VCaP (cell line): ENCODE measurements at regions not wholly inside any gene's neighbourhood (a gene's known extent, or its start where the extent isn't known, plus 50 kb on each side); places are given as distances from the start of the nearest gene placed in this dataset.

ENCODE experiments used
- H3K27ac ChIP-seq: fragments of 450-650 bp; 2 replicates; pipeline ENCODE4 v1.5.1; 2017
- CTCF ChIP-seq: fragments of 450-650 bp; conservative IDR thresholded peaks from 2 replicates; pipeline ENCODE4 v1.5.1; 2017; ENCODE audit warnings: mild to moderate bottlenecking, moderate library complexity

DNA sequence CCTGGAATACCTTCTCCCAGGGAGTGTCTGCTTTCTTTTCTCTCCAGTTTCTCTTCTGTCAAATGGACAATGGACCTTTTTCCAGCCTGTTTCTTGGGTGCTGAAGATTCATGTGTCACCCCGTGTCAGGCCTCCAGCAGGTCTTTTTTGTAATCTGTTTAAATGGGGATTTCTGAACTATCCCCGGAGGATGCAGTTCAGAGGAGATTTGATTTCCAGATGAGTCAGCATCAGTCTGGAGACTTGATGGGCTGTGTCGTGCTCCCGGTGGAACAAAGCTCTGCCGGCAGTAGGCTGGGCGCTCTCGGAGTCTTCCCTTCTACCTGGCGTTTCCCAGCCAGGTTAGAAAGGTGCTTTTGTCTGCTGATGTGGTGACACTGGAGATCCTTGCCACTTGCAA is 440.6 kb downstream of the HS3ST3B1 start:
- TF ChIP-seq CTCF = no peak
- no peak overlapping the region for H3K27ac ChIP-seq

- H3K27ac ChIP-seq = no peak overlapping the region
- TF ChIP-seq CTCF = no peak
Measured at GRCh38 chr17:14739656-14740431, 439.0 kb downstream of the HS3ST3B1 start.

DNA sequence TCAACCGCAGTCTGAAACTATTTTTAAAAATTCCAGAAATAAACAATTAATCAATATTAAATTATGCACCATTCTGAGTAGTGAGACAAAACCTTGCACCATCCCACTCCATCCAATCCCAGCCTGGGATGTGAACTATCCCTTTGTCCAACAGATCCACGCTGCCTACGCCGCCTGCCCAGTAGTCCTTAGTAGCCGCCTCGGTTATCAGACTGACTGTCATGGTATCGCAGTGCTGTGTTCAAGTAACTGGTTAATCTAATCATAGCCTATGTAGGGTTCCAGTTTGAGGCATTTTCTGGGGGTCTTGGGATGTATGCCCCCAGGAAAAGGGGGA is 437.7 kb downstream of the HS3ST3B1 start:
- H3K27ac ChIP-seq = no peak overlapping the region
- no peak for TF ChIP-seq CTCF

DNA sequence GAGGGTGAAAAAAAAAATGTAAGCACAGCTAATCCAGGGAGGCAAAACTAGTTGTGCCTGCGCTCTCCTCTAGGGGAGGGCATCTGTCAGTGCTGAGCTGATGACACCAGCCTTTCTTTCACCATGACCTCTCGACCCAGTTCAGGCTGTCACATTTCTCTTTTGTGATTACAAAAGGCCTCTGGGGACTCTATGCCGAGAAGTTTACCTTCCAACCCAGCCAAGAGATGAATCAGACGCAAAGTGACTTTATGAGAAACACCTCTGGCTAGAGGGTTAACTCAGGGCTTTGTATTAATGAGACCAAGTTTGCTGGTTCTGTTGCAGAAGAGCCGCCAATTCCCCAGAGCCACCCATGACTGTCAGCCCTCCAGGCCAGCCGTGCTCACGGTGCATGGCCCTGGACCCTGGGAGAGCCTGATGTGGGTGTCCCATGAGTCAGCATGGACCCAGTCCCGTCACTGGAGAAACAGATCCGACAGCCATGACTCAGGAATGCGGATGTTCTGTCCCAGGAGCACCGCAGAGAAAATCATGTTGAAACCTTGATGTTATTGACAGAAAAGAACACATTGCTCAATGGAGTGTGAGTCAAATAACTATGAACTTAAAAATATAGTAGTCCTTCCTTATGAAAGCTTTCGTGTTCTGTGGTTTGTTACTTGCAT is 437.2 kb downstream of the HS3ST3B1 start:
- no peak overlapping the region for H3K27ac ChIP-seq

DNA sequence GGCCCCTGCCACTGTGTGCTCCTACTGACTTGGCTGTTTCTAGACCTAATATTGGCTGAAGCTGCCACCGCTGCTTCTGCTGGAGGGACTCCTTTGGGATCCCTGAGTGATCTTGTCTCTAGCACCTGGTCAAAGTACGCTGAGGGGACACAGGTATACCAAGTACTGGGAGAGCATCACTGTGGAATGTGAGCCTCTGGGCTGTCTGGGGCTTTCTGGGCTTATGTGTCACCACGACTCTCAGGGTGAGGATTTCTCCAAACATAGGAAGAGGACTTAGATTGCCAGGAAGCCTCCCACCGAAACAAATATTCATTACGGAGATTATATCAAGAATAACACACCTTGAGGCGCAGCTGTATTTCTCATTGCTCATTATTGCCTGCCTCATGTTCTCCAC is 435.8 kb downstream of the HS3ST3B1 start:
- no peak for TF ChIP-seq CTCF
- H3K27ac ChIP-seq = no peak overlapping the region

More for the DNA sequence above, 437.2 kb downstream of the HS3ST3B1 start:
- TF ChIP-seq CTCF = no peak

- no peak for TF ChIP-seq CTCF
Measured at GRCh38 chr17:14733376-14733775, 432.5 kb downstream of the HS3ST3B1 start.

DNA sequence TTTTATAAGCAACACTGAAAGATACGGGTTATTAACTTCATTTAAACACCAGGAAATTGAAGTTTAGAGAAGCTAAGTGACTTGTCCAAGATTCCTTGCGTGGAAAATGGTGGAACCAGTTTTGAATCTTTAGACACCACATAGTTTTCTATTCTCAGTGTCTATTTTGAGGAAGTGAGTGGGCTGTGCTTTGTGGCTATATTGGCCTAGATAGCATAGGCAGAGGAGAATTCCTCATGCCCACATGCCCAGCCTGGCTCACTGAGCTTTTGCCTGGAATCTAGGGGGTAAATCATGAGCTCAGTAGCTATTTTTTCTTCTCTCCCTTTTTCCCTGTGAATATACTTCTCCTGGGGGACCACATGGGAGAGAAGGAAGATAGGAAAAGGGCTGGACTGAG is 431.3 kb downstream of the HS3ST3B1 start:
- H3K27ac ChIP-seq = no peak overlapping the region
- TF ChIP-seq CTCF = no peak

More at GRCh38 chr17:14733376-14733775, 432.5 kb downstream of the HS3ST3B1 start:
- no peak overlapping the region for H3K27ac ChIP-seq
